ENCODE measurements at regions not wholly inside any gene's neighbourhood (a gene's known extent, or its start where the extent isn't known, plus 50 kb on each side); places are given as distances from the start of the nearest gene placed in this dataset.

- ChIA-PET POLR2A (no interaction called here), CTCF (no interaction called here)
- Histone ChIP-seq H3K27me3 (ENCODE audit: control insufficient read depth, insufficient read depth, low read length) (no peaks in the 10 kb centered on the region), H3K36me3 (ENCODE audit: control insufficient read depth, insufficient read depth, low read length) (no peaks in the 10 kb centered on the region), H3K4me3 (ENCODE audit: low read depth, low read length) (no peak overlapping the region)
- DNase-seq (ENCODE audit: low read depth): no peak
- TF ChIP-seq CTCF (IDR thresholded peaks at IDR 0.05; ENCODE audit: insufficient read depth, low read depth, low read length): no peak
Measured at GRCh38 chr7:17488829-17489228, 190.4 kb downstream of the AHR start.

GRCh38 chr7:17489961-17490360 is 191.5 kb downstream of the AHR start:
- TF ChIP-seq CTCF (IDR thresholded peaks at IDR 0.05; ENCODE audit: insufficient read depth, low read depth, low read length): no peak
- ChIA-PET CTCF (interaction anchor here (0.7 kb wide), 1 partner anchor 1518 kb away, joined by 3 read pairs; no protein-coding TSS in a partner anchor), POLR2A (no interaction called here)
- Histone ChIP-seq H3K36me3 (ENCODE audit: control insufficient read depth, insufficient read depth, low read length) (no peaks in the 10 kb centered on the region), H3K27me3 (ENCODE audit: control insufficient read depth, insufficient read depth, low read length) (no peaks in the 10 kb centered on the region), H3K4me3 (ENCODE audit: low read depth, low read length) (no peak overlapping the region)
- no peak for DNase-seq (ENCODE audit: low read depth)

GRCh38 chr7:17490825-17491224 is 192.4 kb downstream of the AHR start:
- no peak for TF ChIP-seq CTCF (IDR thresholded peaks at IDR 0.05; ENCODE audit: insufficient read depth, low read depth, low read length)
- CTCF ChIA-PET: interaction anchor here (0.7 kb wide), 1 partner anchor 1517 kb away, joined by 3 read pairs; no protein-coding TSS in a partner anchor
- no peaks in the 10 kb centered on the region for H3K36me3 ChIP-seq (ENCODE audit: control insufficient read depth, insufficient read depth, low read length)
- no peak for DNase-seq (ENCODE audit: low read depth)
- H3K4me3 ChIP-seq (ENCODE audit: low read depth, low read length): no peak overlapping the region
- POLR2A ChIA-PET: no interaction called here
- H3K27me3 ChIP-seq (ENCODE audit: control insufficient read depth, insufficient read depth, low read length): no peaks in the 10 kb centered on the region

GRCh38 chr7:17492437-17492836 is 194.0 kb downstream of the AHR start:
- ChIA-PET CTCF (no interaction called here), POLR2A (no interaction called here)
- Histone ChIP-seq H3K4me3 (ENCODE audit: low read depth, low read length) (no peak overlapping the region), H3K36me3 (ENCODE audit: control insufficient read depth, insufficient read depth, low read length) (no peaks in the 10 kb centered on the region), H3K27me3 (ENCODE audit: control insufficient read depth, insufficient read depth, low read length) (no peaks in the 10 kb centered on the region)
- TF ChIP-seq CTCF (IDR thresholded peaks at IDR 0.05; ENCODE audit: insufficient read depth, low read depth, low read length): no peak
- no peak for DNase-seq (ENCODE audit: low read depth)

GRCh38 chr7:17493446-17493845 is 195.0 kb downstream of the AHR start:
- ChIA-PET POLR2A (no interaction called here), CTCF (no interaction called here)
- no peak for TF ChIP-seq CTCF (IDR thresholded peaks at IDR 0.05; ENCODE audit: insufficient read depth, low read depth, low read length)
- no peaks in the 10 kb centered on the region for H3K27me3 ChIP-seq (ENCODE audit: control insufficient read depth, insufficient read depth, low read length)
- no peak overlapping the region for H3K4me3 ChIP-seq (ENCODE audit: low read depth, low read length)
- no peaks in the 10 kb centered on the region for H3K36me3 ChIP-seq (ENCODE audit: control insufficient read depth, insufficient read depth, low read length)
- no peak for DNase-seq (ENCODE audit: low read depth)

Measured in BJ (cell line).